Nephron progenitor cell (in vitro differentiated cells): ENCODE measurements at regions not wholly inside any gene's neighbourhood (a gene's known extent, or its start where the extent isn't known, plus 50 kb on each side); places are given as distances from the start of the nearest gene placed in this dataset.

ENCODE experiments used
- DNase-seq: peaks from one replicate; pipeline ENCODE4 v3.0.0; 2021
- H3K27ac Mint-ChIP-seq: 2 replicates; pipeline ENCODE4 v1.8.0; 2021; ENCODE audit warnings: mild to moderate bottlenecking, moderate library complexity, mixed read lengths
- H3K27me3 Mint-ChIP-seq: 2 replicates; pipeline ENCODE4 v1.8.0; 2021; ENCODE audit warnings: mild to moderate bottlenecking, low read depth, mixed read lengths; ENCODE audit not compliant: poor library complexity
- H3K36me3 Mint-ChIP-seq: 2 replicates; pipeline ENCODE4 v1.8.0; 2021; ENCODE audit warnings: low read depth, mixed read lengths
- H3K4me1 Mint-ChIP-seq: 2 replicates; pipeline ENCODE4 v1.8.0; 2021; ENCODE audit warnings: mixed read lengths
- H3K4me3 Mint-ChIP-seq: 2 replicates; pipeline ENCODE4 v1.8.0; 2021; ENCODE audit warnings: mild to moderate bottlenecking, moderate library complexity, mixed read lengths
- H3K9me3 Mint-ChIP-seq: 2 replicates; pipeline ENCODE4 v1.8.0; 2021; ENCODE audit warnings: mild to moderate bottlenecking, moderate library complexity, mixed read lengths
- TF ChIP-seq, protein P1 (sequence below): fragments of 200-600 bp; sonication (generic); IDR thresholded peaks from 2 replicates; pipeline ENCODE4 v1.5.0; 2021; ENCODE audit warnings: antibody characterized with exemption

DNA sequence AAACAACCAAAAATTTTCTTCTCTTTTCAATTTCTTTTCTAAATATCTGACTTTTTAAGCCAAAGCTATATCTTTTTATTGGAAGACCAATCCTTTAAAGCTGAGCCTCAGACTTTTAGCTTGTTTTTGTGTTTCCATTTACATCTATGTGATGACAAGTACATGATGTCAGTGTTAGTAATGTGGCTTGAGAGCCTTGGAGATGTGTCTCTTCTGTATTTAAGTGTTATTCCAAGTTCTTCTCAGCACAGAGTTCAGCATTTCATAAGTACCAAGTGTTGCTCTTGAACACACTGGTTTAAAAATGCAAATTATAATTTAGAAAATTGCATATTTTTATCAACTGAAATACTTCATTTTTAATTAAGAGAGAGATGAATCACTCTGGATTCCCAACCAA lies 948.9 kb upstream of the FLRT2 start:
- H3K4me3 Mint-ChIP-seq, result no peak overlapping the region
- no peak for DNase-seq
- no peaks in the 10 kb centered on the region for H3K9me3 Mint-ChIP-seq
- no peaks in the 10 kb centered on the region for H3K36me3 Mint-ChIP-seq
- H3K27ac Mint-ChIP-seq, result no peak overlapping the region
- no peaks in the 10 kb centered on the region for H3K27me3 Mint-ChIP-seq
- no peaks in the 10 kb centered on the region for H3K4me1 Mint-ChIP-seq
- TF ChIP-seq, protein P1, sequence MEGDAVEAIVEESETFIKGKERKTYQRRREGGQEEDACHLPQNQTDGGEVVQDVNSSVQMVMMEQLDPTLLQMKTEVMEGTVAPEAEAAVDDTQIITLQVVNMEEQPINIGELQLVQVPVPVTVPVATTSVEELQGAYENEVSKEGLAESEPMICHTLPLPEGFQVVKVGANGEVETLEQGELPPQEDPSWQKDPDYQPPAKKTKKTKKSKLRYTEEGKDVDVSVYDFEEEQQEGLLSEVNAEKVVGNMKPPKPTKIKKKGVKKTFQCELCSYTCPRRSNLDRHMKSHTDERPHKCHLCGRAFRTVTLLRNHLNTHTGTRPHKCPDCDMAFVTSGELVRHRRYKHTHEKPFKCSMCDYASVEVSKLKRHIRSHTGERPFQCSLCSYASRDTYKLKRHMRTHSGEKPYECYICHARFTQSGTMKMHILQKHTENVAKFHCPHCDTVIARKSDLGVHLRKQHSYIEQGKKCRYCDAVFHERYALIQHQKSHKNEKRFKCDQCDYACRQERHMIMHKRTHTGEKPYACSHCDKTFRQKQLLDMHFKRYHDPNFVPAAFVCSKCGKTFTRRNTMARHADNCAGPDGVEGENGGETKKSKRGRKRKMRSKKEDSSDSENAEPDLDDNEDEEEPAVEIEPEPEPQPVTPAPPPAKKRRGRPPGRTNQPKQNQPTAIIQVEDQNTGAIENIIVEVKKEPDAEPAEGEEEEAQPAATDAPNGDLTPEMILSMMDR, result no peak

DNA sequence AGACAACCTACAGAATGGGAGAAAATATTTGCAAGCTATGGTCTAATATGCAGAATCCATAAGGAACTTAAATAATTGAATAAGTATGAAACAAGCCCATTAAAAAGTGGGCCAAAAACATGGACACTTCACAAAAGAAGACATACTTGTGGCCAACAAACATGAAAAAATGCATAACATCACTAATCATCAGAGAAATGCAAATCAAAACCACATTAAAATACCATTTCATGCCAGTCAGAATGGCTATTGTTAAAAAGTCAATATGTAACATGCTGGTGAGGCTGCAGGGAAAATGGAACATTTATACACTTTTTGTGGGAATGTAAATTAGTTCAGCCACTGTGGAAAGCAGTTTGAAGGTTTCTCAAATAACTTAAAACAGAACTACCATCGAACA lies 945.4 kb upstream of the FLRT2 start:
- DNase-seq, result no peak
- Mint-ChIP-seq H3K9me3 (no peaks in the 10 kb centered on the region), H3K4me3 (no peak overlapping the region), H3K4me1 (no peaks in the 10 kb centered on the region), H3K27me3 (no peaks in the 10 kb centered on the region), H3K36me3 (no peaks in the 10 kb centered on the region), H3K27ac (no peak overlapping the region)
- TF ChIP-seq, protein P1, result no peak

DNA sequence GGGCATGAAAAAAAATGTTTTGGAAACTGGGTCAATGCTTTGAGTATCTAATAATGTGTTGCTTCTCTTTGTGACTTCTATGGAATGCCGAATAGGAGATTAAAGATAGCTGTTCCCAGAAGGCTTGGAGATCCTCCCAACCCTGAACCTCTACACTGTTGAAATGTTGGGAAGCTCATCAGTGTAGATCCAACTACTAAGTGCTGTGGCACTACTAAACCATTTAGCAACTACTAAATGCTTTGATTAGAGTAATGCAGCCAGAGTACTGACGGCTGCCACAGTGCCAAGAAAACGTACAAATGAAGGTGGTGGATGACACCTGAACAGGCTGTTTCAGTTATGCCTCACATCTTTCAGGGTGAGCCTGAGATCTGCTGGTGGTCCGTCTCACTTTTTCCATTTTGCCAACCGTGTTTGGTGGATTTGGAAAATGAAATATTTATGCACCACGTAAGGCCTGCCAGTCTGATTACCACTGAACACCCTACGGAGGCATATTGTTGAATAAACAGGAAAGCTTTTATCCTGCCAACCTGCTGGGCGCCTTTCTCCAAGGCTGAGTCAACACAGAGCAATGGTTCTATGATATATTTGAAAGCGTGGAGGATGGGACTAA lies 938.0 kb upstream of the FLRT2 start:
- TF ChIP-seq, protein P1, result no peak
- H3K4me3 Mint-ChIP-seq, result no peak overlapping the region
- no peaks in the 10 kb centered on the region for H3K4me1 Mint-ChIP-seq
- H3K36me3 Mint-ChIP-seq, result no peaks in the 10 kb centered on the region
- no peak for DNase-seq
- no peaks in the 10 kb centered on the region for H3K9me3 Mint-ChIP-seq
- H3K27me3 Mint-ChIP-seq, result no peaks in the 10 kb centered on the region
- H3K27ac Mint-ChIP-seq, result no peak overlapping the region

DNA sequence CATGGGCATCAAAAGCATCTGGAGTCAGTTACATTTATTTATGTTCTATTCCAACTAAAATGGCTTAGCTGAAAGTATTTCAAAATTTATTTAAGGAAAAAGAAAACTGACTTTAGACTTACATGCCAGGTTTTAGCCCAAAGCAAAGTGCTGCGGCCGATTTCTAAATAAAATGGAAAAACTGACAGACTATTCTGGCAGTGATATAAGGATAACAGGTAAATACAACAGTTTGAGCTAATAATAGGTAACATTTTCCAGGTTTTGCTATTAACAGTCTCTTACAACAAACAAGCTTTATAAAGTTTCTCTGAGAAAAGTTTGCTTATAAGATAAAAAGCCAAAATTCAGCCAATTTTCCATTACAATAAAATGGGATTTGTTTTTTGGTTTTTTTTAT lies 937.2 kb upstream of the FLRT2 start:
- Mint-ChIP-seq H3K4me1 (no peaks in the 10 kb centered on the region), H3K27me3 (no peaks in the 10 kb centered on the region), H3K27ac (no peak overlapping the region), H3K9me3 (no peaks in the 10 kb centered on the region), H3K4me3 (no peak overlapping the region), H3K36me3 (no peaks in the 10 kb centered on the region)
- DNase-seq, result no peak
- TF ChIP-seq, protein P1, result no peak

DNA sequence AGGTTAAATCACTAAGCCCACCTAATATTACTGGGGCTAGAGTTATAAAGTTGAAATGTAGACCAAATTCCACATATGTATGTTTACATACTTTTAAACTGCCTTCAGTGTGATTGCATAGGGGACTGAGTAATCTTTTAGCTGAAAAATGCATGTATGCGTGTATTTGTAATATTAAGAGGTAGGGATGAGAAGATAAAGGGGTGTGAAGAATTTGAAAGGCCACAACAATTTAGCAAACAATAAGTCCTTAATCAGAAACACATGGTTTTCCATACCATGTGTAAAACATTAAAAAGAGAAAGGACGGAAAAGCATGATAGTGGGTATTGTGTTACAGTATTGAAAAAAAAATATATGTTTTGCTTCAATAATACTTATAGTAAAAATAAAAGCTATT lies 919.9 kb upstream of the FLRT2 start:
- Mint-ChIP-seq H3K27ac (no peak overlapping the region), H3K36me3 (no peaks in the 10 kb centered on the region), H3K4me1 (no peaks in the 10 kb centered on the region), H3K4me3 (no peak overlapping the region), H3K27me3 (no peaks in the 10 kb centered on the region), H3K9me3 (no peaks in the 10 kb centered on the region)
- no peak for DNase-seq
- TF ChIP-seq, protein P1, result no peak

DNA sequence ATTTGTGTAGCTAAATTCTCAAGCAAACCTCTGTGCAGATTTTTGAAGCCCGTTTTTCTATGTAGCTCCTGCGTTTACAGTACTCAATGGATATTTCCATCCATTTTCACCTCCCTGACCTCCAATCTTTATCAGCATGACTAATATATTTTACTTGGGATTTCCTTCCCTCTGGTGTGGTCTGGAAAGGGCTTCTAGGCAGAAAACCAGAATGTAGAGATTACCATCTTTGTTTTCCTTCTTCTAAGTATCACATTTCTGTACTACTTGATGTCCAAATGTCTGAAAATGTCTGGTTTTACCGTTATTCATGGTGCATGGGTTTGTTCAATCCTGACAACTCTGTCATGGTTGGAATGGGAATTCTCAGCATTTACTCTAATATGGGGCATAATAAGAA lies 907.6 kb upstream of the FLRT2 start:
- Mint-ChIP-seq H3K9me3 (peaks cover 4% of the 10 kb centered on the region), H3K36me3 (no peaks in the 10 kb centered on the region), H3K27ac (no peak overlapping the region), H3K4me1 (no peaks in the 10 kb centered on the region), H3K4me3 (no peak overlapping the region), H3K27me3 (no peaks in the 10 kb centered on the region)
- no peak for DNase-seq
- TF ChIP-seq, protein P1, result no peak
